ENCODE measurements at regions not wholly inside any gene's neighbourhood (a gene's known extent, or its start where the extent isn't known, plus 50 kb on each side); places are given as distances from the start of the nearest gene placed in this dataset.
"Not testable (repeated sequence)": the region's sequence is repeated elsewhere in the genome, so short reads cannot be mapped to it uniquely, and the experiment has no call there.

GRCh38 chr7:119712886-119713462 is 560.0 kb upstream of the KCND2 start:
- DNase-seq (ENCODE audit: low spot score), result no peak

- DNase-seq (ENCODE audit: low spot score), result no peak
Measured at GRCh38 chr7:119713606-119714005, 559.4 kb upstream of the KCND2 start.

DNA sequence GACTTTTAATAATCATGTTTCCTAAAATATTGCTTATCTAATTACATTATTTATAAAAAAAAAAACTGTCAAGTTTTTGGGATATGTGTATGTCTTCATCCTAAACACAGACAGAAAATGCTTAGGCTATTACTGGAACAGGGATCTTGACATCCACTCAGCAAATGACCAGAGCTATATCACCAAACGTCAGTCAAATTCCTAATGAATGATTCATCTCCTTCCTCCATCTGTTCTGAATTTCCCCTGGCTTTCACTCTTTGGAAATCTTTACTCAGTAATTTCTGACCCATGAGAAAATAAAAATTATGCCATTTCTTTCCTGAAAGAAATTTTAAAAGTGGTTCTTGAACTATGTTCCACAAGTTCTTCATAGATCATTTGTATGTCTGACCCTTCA is 552.4 kb upstream of the KCND2 start:
- no peak for DNase-seq (ENCODE audit: low spot score)

- DNase-seq (ENCODE audit: low spot score), result no peak
Measured at GRCh38 chr7:119724041-119724792, 548.8 kb upstream of the KCND2 start.

GRCh38 chr7:119733127-119733879 is 539.7 kb upstream of the KCND2 start:
- no peak for DNase-seq (ENCODE audit: low spot score)

- DNase-seq (ENCODE audit: low spot score), result no peak
Measured at GRCh38 chr7:119737390-119737789, 535.6 kb upstream of the KCND2 start.

GRCh38 chr7:119745280-119745679 is 527.7 kb upstream of the KCND2 start:
- DNase-seq (ENCODE audit: low spot score), result not testable (repeated sequence)

- DNase-seq (ENCODE audit: low spot score), result no peak
Measured at GRCh38 chr7:119748251-119748860, 524.6 kb upstream of the KCND2 start.

GRCh38 chr7:119748991-119749390 is 524.0 kb upstream of the KCND2 start:
- no peak for DNase-seq (ENCODE audit: low spot score)

GRCh38 chr7:119756687-119757086 is 516.3 kb upstream of the KCND2 start:
- DNase-seq (ENCODE audit: low spot score), result no peak

GRCh38 chr7:119758254-119758653 is 514.7 kb upstream of the KCND2 start:
- no peak for DNase-seq (ENCODE audit: low spot score)

- no peak for DNase-seq (ENCODE audit: low spot score)
Measured at GRCh38 chr7:119761776-119762175, 511.2 kb upstream of the KCND2 start.

DNA sequence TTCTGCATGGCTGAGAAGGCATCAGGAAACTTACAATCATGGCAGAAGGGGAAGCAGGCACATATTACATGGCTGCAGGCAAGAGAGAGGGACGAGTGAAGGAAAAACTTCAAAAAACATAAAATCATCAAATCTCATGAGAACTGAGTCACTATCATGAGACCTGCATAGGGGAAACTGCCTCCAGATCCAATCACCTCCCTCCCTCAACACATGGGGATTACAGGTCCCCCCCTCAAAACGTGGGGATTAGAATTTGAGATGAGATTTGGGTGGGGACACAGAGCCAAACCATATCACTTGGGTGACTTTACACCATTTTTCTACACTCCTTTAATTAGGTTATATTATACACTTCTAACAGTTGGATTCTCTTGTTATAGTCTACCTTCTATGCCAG is 490.7 kb upstream of the KCND2 start:
- no peak for DNase-seq (ENCODE audit: low spot score)

- DNase-seq (ENCODE audit: low spot score), result no peak
Measured at GRCh38 chr7:119783799-119784198, 489.2 kb upstream of the KCND2 start.

- DNase-seq (ENCODE audit: low spot score), result no peak
Measured at GRCh38 chr7:119802147-119802546, 470.8 kb upstream of the KCND2 start.

DNA sequence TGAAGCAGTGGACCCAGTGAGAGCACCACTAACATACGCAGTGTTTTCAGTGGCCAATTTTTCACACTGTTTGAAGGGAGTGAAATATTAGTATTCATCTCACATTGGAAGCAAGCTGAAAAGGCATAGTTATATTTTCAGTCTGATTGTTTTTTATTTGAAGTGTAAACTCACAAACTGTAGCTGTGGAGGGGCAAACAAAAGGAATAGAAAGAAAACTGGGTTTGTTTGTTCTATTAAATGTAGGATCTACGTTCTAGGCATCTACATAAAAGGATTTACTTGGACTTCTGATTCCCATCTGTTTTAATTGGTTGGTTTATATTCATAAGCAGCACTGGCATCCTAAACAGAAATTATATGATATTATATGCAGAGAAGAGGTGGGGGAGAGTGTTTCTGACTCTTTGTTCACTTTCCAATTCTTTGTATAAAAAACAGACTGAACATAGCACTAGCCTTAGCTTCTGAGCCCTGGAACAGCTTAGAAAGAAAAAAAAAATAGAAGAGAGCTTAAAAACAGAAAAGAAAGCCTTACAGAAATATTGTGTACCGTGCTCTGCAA is 447.8 kb upstream of the KCND2 start:
- no peak for DNase-seq (ENCODE audit: low spot score)

DNA sequence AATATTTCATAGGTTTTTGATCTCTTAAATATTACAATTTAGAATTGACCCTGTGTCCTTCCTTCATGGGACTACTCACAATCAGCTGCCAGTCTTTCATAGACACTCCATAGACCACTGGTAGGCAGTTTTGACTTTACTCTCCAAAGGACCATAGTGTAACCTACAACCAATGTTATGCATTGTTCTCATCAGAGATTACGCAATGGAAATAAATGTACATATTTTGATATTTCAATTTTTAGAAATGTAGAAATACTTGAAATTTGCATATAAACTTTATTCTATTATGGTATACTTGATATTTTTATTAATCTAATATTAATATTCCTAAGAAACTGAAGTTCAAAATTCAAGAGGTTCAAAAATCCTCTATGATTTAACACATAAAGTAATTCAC is 446.4 kb upstream of the KCND2 start:
- DNase-seq (ENCODE audit: low spot score), result no peak

DNA sequence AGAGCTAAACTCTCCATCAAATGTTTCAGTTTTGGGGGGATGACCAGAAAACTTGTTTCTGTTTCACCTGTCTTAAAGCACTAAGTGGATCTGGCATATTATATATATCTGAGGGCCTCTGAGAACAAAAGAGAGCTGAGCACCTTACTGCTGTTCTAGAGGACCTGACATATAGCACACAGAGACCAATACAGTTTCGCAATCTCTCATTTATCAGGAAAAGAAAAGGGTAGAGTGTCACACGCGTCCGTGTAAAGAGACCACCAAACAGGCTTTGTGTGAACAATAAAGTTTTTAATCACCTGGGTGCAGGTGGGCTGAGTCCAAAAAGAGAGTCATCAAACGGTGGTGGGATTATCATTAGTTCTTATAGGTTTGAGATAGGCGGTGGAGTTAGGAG is 434.5 kb upstream of the KCND2 start:
- DNase-seq (ENCODE audit: low spot score), result no peak

DNA sequence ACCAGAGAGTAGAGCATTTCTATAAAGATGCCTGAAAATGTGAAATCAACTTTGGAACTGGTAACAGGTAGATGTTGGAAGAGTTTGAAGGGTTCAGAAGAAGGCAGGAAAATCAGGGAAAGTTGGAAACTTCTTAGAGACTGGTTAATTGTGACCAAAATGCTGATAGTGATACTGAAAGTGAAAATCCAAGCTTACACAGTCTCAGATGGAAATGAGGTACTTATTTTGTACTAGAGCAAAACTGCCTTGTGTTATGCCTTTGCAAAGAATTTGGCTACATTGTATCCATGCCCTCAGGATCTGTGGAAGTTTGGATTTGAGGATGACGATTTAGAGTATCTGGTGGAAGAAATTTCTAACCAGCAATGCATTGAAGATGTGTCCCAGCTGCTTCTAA is 430.6 kb upstream of the KCND2 start:
- DNase-seq (ENCODE audit: low spot score), result no peak

DNA sequence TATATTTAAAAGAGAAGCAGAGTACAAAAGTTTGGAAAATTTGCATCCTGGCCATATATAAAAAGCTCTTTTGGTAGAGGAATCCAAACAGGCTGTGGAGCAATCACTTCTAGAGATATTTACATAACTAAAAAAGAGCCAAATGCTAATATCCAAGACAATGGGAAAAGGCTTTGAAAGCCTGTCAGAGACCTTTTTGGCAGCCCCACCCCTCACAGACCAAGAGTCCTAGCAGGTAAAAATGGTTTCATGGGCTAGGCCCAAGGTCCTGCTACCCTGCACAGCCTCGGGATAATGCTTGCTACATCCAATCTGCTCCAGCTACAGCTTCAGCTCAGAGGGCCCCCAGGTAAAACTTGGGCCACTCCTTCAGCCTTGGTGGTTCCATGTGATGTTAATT is 430.2 kb upstream of the KCND2 start:
- DNase-seq (ENCODE audit: low spot score), result no peak

GRCh38 chr7:119861385-119861784 is 411.6 kb upstream of the KCND2 start:
- DNase-seq (ENCODE audit: low spot score), result no peak

DNA sequence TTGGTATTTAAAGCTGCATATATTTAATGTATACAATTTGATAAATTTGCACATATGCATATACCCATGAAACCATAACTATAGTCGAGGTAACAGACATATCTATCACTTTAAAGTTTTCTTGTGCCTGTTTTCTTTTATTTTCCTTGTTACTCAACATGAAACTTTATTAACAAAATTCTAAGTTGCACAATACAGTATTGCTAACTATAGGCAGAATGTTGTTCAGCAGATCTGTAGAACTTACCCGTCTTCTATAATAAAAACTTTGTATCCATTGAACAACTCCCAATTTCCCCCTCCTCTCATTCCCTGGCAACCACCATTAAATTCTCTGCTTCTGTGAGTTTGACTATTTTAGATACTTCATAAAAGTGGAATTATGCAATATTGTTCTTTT is 404.6 kb upstream of the KCND2 start:
- DNase-seq (ENCODE audit: low spot score), result no peak

DNA sequence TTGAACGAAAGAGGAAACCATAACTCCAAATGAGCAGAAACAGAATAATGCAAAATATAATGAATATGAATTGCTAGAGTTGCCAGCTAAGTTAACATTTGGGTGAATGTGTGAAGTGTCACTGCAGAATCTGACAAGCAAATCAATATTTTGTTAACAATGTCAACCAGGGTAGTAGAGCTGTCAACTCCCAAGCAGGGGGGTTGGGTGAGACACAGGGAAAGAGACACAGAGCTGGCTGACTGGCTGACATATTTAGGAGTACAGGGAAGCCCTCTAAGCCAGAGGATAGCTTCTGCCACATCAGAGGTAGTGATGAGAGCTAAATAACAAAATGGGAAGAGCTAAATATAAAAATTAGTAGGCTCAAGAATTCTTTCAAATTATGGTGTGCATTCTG is 393.1 kb upstream of the KCND2 start:
- DNase-seq (ENCODE audit: low spot score), result no peak

Data from activated CD4-positive, alpha-beta T cell treated with anti-CD3 and anti-CD28 coated beads, Interleukin-2, Interleukin-4, amounts not matched to agents 100 ng/mL and 50 ng/mL, durations not matched to agents 16 hours and 8 hours (primary cell).